ENCODE measurements at regions not wholly inside any gene's neighbourhood (a gene's known extent, or its start where the extent isn't known, plus 50 kb on each side); places are given as distances from the start of the nearest gene placed in this dataset.

DNA sequence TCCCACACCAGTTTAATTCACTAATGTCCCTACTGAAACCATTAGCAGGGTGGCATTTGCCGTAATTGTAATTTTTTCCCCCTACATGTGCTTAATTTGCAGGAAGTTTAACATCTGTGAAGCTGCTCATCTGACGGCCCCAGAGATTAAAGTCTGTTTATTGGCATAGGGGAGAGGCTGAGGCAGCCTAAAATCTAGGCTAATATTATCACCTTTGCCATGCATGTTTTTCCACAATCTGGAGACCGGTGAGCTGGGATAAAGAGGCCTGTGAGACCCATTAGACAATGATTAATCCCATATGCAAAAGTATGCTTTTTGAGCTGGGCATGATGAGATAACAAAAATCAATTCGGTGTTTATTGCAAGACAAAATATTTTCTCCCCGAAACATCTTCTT lies 561.2 kb upstream of the ALCAM start:
- DNase-seq (ENCODE audit: extremely low spot score, unreplicated experiment), result no peak
- TF ChIP-seq, protein P1, sequence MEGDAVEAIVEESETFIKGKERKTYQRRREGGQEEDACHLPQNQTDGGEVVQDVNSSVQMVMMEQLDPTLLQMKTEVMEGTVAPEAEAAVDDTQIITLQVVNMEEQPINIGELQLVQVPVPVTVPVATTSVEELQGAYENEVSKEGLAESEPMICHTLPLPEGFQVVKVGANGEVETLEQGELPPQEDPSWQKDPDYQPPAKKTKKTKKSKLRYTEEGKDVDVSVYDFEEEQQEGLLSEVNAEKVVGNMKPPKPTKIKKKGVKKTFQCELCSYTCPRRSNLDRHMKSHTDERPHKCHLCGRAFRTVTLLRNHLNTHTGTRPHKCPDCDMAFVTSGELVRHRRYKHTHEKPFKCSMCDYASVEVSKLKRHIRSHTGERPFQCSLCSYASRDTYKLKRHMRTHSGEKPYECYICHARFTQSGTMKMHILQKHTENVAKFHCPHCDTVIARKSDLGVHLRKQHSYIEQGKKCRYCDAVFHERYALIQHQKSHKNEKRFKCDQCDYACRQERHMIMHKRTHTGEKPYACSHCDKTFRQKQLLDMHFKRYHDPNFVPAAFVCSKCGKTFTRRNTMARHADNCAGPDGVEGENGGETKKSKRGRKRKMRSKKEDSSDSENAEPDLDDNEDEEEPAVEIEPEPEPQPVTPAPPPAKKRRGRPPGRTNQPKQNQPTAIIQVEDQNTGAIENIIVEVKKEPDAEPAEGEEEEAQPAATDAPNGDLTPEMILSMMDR (IDR thresholded peaks at IDR 0.05), result no peak
- Mint-ChIP-seq H3K27me3 (ENCODE audit: unreplicated experiment) (no peaks in the 10 kb centered on the region), H3K4me3 (ENCODE audit: unreplicated experiment) (no peak overlapping the region), H3K4me1 (ENCODE audit: unreplicated experiment) (peaks cover 3% of the 10 kb centered on the region), H3K27ac (ENCODE audit: unreplicated experiment) (no peak overlapping the region), H3K36me3 (ENCODE audit: unreplicated experiment) (peaks cover 2% of the 10 kb centered on the region), H3K9me3 (ENCODE audit: unreplicated experiment) (no peaks in the 10 kb centered on the region)

DNA sequence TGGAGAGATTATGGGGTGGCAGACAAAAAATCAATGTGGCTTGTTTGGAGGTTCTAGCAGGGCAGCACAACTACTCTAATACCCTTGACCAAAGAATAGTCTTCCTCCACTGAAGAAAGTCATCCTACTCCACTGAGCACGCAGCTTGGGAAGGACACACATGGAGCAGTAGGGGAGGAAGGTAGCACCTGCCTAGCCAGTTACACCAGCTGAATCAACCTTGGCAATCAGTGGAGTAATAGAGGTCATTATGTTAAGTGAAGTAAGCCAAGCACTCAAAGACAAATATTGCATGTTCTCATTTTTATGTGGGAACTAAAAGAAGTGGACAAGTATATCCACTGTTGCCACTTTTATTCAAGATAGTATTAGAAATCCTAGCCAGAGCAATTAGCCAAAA lies 555.8 kb upstream of the ALCAM start:
- TF ChIP-seq, protein P1 (IDR thresholded peaks at IDR 0.05), result no peak
- DNase-seq (ENCODE audit: extremely low spot score, unreplicated experiment), result no peak
- Mint-ChIP-seq H3K27me3 (ENCODE audit: unreplicated experiment) (no peaks in the 10 kb centered on the region), H3K4me1 (ENCODE audit: unreplicated experiment) (no peaks in the 10 kb centered on the region), H3K4me3 (ENCODE audit: unreplicated experiment) (no peak overlapping the region), H3K36me3 (ENCODE audit: unreplicated experiment) (no peaks in the 10 kb centered on the region), H3K27ac (ENCODE audit: unreplicated experiment) (no peak overlapping the region), H3K9me3 (ENCODE audit: unreplicated experiment) (peaks cover 6% of the 10 kb centered on the region)

DNA sequence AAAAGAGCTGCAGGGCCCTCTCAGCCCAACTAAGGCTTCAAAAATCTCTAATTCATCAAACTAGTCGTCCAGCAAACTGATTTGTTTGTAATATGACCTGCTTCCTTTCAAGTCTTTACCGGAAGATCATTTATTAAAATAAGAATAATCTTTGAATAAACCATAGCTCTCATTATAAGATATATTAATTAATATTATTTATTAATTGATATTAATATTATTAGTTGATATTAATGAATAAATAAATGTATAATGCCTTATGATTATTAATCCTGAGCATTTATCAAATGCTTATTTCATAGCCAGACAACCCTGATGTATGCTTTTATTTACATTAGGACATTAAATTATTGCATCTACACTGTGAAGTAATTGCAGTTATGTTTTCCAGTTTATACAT lies 550.7 kb upstream of the ALCAM start:
- peaks cover 3% of the 10 kb centered on the region for H3K4me1 Mint-ChIP-seq (ENCODE audit: unreplicated experiment)
- H3K4me3 Mint-ChIP-seq (ENCODE audit: unreplicated experiment), result no peak overlapping the region
- no peak overlapping the region for H3K27ac Mint-ChIP-seq (ENCODE audit: unreplicated experiment)
- TF ChIP-seq, protein P1 (IDR thresholded peaks at IDR 0.05), result no peak
- H3K27me3 Mint-ChIP-seq (ENCODE audit: unreplicated experiment), result no peaks in the 10 kb centered on the region
- H3K36me3 Mint-ChIP-seq (ENCODE audit: unreplicated experiment), result peaks cover 1% of the 10 kb centered on the region
- no peak for DNase-seq (ENCODE audit: extremely low spot score, unreplicated experiment)
- H3K9me3 Mint-ChIP-seq (ENCODE audit: unreplicated experiment), result peaks cover 11% of the 10 kb centered on the region

DNA sequence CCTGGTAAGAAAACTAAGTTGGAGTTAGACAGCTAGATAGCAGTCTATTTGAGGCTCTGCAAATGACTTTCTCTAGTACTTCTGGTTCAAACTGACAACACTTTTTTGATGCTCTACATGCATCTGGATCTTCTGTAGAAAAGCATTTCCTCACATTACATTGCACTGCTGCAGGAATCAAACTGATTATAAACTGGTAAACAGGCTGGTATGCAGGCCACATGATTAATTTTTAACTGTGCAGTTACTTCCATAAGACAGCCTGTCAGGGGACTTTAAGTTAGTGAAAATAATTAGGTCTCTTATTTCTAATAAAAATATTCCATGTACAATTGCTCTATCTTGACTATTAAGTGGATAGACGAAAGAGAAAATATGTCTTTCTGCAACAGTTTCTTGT lies 550.0 kb upstream of the ALCAM start:
- no peak for DNase-seq (ENCODE audit: extremely low spot score, unreplicated experiment)
- Mint-ChIP-seq H3K27ac (ENCODE audit: unreplicated experiment) (no peak overlapping the region), H3K9me3 (ENCODE audit: unreplicated experiment) (peaks cover 15% of the 10 kb centered on the region), H3K4me1 (ENCODE audit: unreplicated experiment) (peaks cover 3% of the 10 kb centered on the region), H3K4me3 (ENCODE audit: unreplicated experiment) (no peak overlapping the region), H3K36me3 (ENCODE audit: unreplicated experiment) (peaks cover 5% of the 10 kb centered on the region), H3K27me3 (ENCODE audit: unreplicated experiment) (no peaks in the 10 kb centered on the region)
- TF ChIP-seq, protein P1 (IDR thresholded peaks at IDR 0.05), result no peak

DNA sequence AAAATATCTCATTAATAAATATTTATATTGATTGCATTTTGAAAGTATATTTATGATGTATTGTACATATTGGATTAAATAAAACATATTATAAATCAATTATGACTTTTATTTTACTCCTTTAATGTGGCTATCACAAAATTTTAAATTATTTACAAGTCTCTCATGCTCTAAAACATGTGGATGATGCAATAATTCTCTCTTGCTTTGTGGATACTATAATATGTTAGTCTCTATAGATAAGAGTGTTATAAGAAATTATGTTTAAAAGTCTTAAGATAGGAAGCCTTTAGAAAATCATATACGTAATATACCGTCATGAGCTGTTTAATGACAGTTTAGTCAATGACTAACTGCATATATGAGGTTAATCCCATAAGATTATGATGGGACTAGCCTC lies 547.4 kb upstream of the ALCAM start:
- TF ChIP-seq, protein P1 (IDR thresholded peaks at IDR 0.05), result no peak
- no peak for DNase-seq (ENCODE audit: extremely low spot score, unreplicated experiment)
- Mint-ChIP-seq H3K36me3 (ENCODE audit: unreplicated experiment) (peaks cover 6% of the 10 kb centered on the region), H3K4me1 (ENCODE audit: unreplicated experiment) (peaks cover 3% of the 10 kb centered on the region), H3K9me3 (ENCODE audit: unreplicated experiment) (peaks cover 13% of the 10 kb centered on the region), H3K4me3 (ENCODE audit: unreplicated experiment) (no peak overlapping the region), H3K27me3 (ENCODE audit: unreplicated experiment) (no peaks in the 10 kb centered on the region), H3K27ac (ENCODE audit: unreplicated experiment) (no peak overlapping the region)
